Thyroid gland (tissue), 4 donors: ENCODE measurements at regions not wholly inside any gene's neighbourhood (a gene's known extent, or its start where the extent isn't known, plus 50 kb on each side); places are given as distances from the start of the nearest gene placed in this dataset.

ENCODE experiments used
- CTCF ChIP-seq, 6 experiments: fragments of 200-600 bp in 3 of 6; fragments of 450-650 bp in 3 of 6; sonication (generic) in 3 of 6; IDR thresholded peaks; one replicate each; pipeline ENCODE4 v1.5.1; 2016 to 2019; ENCODE audit warnings: antibody characterized with exemption in 6 of 6, mild to moderate bottlenecking in 2 of 6, inconsistent platforms in 1 of 6, moderate library complexity in 1 of 6
- POLR2A ChIP-seq, 2 donors: fragments of 450-650 bp; IDR thresholded peaks; one replicate each; pipeline ENCODE4 v1.6.1; 2017; ENCODE audit warnings: antibody characterized with exemption in 2 of 2, mild to moderate bottlenecking in 2 of 2, moderate library complexity in 1 of 2

GRCh38 chr2:223474893-223475292 lies 127.3 kb downstream of the SCG2 start:
- TF ChIP-seq CTCF (IDR thresholded peaks at IDR 0.05): no peak
- TF ChIP-seq POLR2A (IDR thresholded peaks at IDR 0.05): no peak
